ENCODE measurements at regions not wholly inside any gene's neighbourhood (a gene's known extent, or its start where the extent isn't known, plus 50 kb on each side); places are given as distances from the start of the nearest gene placed in this dataset.
A peak's percentile ranks its signal among the peaks of the same experiment; 100 is the strongest.

GRCh38 chr17:6894206-6894528, 62.6 kb upstream of the TEKT1 start:
- Histone ChIP-seq H3K27ac (ENCODE audit: extremely low read length, insufficient read depth, low read length) (no peak overlapping the region), H3K4me1 (ENCODE audit: insufficient read depth, low read length) (peaks cover 12% of the 10 kb centered on the region), H3K9ac (ENCODE audit: insufficient read depth, low read depth, low read length) (no peak overlapping the region), H3K36me3 (replicated peaks in 1 of 2; ENCODE audit: control insufficient read depth in 1 of 2, insufficient read depth in 2 of 2, low read length in 2 of 2) (peaks cover 7 to 48% of the 10 kb centered on the region in 2 experiments), H3K4me2 (ENCODE audit: low read depth, low read length) (no peak overlapping the region), H3K9me3 (ENCODE audit: low read length) (no peaks in the 10 kb centered on the region), H3K27me3 (ENCODE audit: control insufficient read depth in 1 of 2, insufficient read depth in 2 of 2, low read length in 2 of 2) (no peaks in the 10 kb centered on the region), H3K79me2 (ENCODE audit: insufficient read depth, low read length) (peaks cover 5% of the 10 kb centered on the region), H3K4me3 (replicated peaks in 1 of 3; ENCODE audit: insufficient read depth in 1 of 3, low read depth in 2 of 3, low read length in 3 of 3) (no peak overlapping the region), H2AFZ (ENCODE audit: low read length) (no peak overlapping the region), H4K20me1 (ENCODE audit: insufficient read depth, low read length) (no peaks in the 10 kb centered on the region)
- FAIRE-seq = no peak
- TF ChIP-seq STAG1 (CRISPR knock-in tag; IDR thresholded peaks at IDR 0.05) = peak; percentile 41
- TF ChIP-seq CTCF (CRISPR knock-in tag; IDR thresholded peaks at IDR 0.05) = peak; percentile 56
- TF ChIP-seq ZNF558 (CRISPR knock-in tag; IDR thresholded peaks at IDR 0.05; ENCODE audit: borderline replicate concordance) = no peak
- intact Hi-C loops (cut with micrococcal nuclease; ENCODE audit: unreplicated experiment) (no loop called here), in situ Hi-C loops (cut with HindIII; ENCODE audit: extremely low pct_ligation_motif_present, low pct_unique_long_range_greater_than_20kb) (no loop called here)
- DNase-seq (ENCODE audit: low spot score) = no peak
- BruUV-seq (replicated peaks) = no TSS peak
- CTCF ChIA-PET (ENCODE audit: low intra/inter-chr PET ratio, low total read pairs) = no interaction called here
- ATAC-seq = no peak
- WGBS (ENCODE audit: low lambda C conversion rate) = 99% methylated on average over 15 of the region's 18 CpGs
- POLR2A ChIA-PET = no interaction called here

- in situ Hi-C loops (cut with HindIII; ENCODE audit: extremely low pct_ligation_motif_present, low pct_unique_long_range_greater_than_20kb) = no loop called here
- ATAC-seq = no peak
- TF ChIP-seq ZNF326 (CRISPR knock-in tag; IDR thresholded peaks at IDR 0.05; ENCODE audit: borderline replicate concordance) = no peak
- no peak for TF ChIP-seq SIX1 (CRISPR knock-in tag; IDR thresholded peaks at IDR 0.05; ENCODE audit: borderline replicate concordance)
- TF ChIP-seq, protein P1, sequence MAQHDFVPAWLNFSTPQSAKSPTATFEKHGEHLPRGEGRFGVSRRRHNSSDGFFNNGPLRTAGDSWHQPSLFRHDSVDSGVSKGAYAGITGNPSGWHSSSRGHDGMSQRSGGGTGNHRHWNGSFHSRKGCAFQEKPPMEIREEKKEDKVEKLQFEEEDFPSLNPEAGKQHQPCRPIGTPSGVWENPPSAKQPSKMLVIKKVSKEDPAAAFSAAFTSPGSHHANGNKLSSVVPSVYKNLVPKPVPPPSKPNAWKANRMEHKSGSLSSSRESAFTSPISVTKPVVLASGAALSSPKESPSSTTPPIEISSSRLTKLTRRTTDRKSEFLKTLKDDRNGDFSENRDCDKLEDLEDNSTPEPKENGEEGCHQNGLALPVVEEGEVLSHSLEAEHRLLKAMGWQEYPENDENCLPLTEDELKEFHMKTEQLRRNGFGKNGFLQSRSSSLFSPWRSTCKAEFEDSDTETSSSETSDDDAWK (CRISPR knock-in tag; IDR thresholded peaks at IDR 0.05) = no peak
- TF ChIP-seq ZNF605 (CRISPR knock-in tag; IDR thresholded peaks at IDR 0.05) = no peak
These were observed 69.6 kb upstream of the TEKT1 start for GRCh38 chr17:6901086-6901485.

More at GRCh38 chr17:6901086-6901485, 69.6 kb upstream of the TEKT1 start:
- Histone ChIP-seq H3K4me1 (ENCODE audit: insufficient read depth, low read length) (peaks cover 13% of the 10 kb centered on the region), H4K20me1 (ENCODE audit: insufficient read depth, low read length) (no peaks in the 10 kb centered on the region), H3K4me3 (replicated peaks in 1 of 3; ENCODE audit: insufficient read depth in 1 of 3, low read depth in 2 of 3, low read length in 3 of 3) (no peak overlapping the region), H3K79me2 (ENCODE audit: insufficient read depth, low read length) (no peaks in the 10 kb centered on the region), H3K9ac (ENCODE audit: insufficient read depth, low read depth, low read length) (no peak overlapping the region), H3K4me2 (ENCODE audit: low read depth, low read length) (no peak overlapping the region), H3K27me3 (ENCODE audit: control insufficient read depth in 1 of 2, insufficient read depth in 2 of 2, low read length in 2 of 2) (no peaks in the 10 kb centered on the region), H2AFZ (ENCODE audit: low read length) (no peak overlapping the region), H3K36me3 (replicated peaks in 1 of 2; ENCODE audit: control insufficient read depth in 1 of 2, insufficient read depth in 2 of 2, low read length in 2 of 2) (peaks cover 13 to 38% of the 10 kb centered on the region in 2 experiments), H3K27ac (ENCODE audit: extremely low read length, insufficient read depth, low read length) (no peak overlapping the region), H3K9me3 (ENCODE audit: low read length) (no peaks in the 10 kb centered on the region)
- ChIA-PET CTCF (ENCODE audit: low intra/inter-chr PET ratio, low total read pairs) (no interaction called here), POLR2A (no interaction called here)
- BruUV-seq (replicated peaks) = no TSS peak
- DNase-seq (ENCODE audit: low spot score) (no peak), FAIRE-seq (no peak)
- intact Hi-C loops (cut with micrococcal nuclease; ENCODE audit: unreplicated experiment) = no loop called here
- 94% methylated on average over 3 of the region's 3 CpGs for WGBS (ENCODE audit: low lambda C conversion rate)

All from HepG2 (cell line).